Mucosa of stomach (tissue), 1 donor: ENCODE measurements at regions not wholly inside any gene's neighbourhood (a gene's known extent, or its start where the extent isn't known, plus 50 kb on each side); places are given as distances from the start of the nearest gene placed in this dataset.
"Not testable (repeated sequence)": the region's sequence is repeated elsewhere in the genome, so short reads cannot be mapped to it uniquely, and the experiment has no call there.

Experiments used
- H3K27me3 ChIP-seq: one replicate; pipeline ENCODE4 v1.7.0; 2013; ENCODE audit warnings: mild to moderate bottlenecking, low read length; ENCODE audit not compliant: control insufficient read depth, insufficient read depth
- H3K36me3 ChIP-seq: one replicate; pipeline ENCODE4 v1.7.0; 2013; ENCODE audit warnings: low read length; ENCODE audit not compliant: control insufficient read depth, insufficient read depth
- H3K4me1 ChIP-seq: one replicate; pipeline ENCODE4 v1.7.0; 2013; ENCODE audit warnings: mild to moderate bottlenecking, low read length; ENCODE audit not compliant: control insufficient read depth, insufficient read depth
- H3K4me3 ChIP-seq: one replicate; pipeline ENCODE4 v1.7.0; 2013; ENCODE audit warnings: low read length
- H3K9ac ChIP-seq: one replicate; pipeline ENCODE4 v1.7.0; 2013; ENCODE audit warnings: mild to moderate bottlenecking, low read length, moderate library complexity
- H3K9me3 ChIP-seq: one replicate; pipeline ENCODE4 v1.7.0; 2013; ENCODE audit warnings: mild to moderate bottlenecking, low read length, moderate library complexity; ENCODE audit not compliant: control insufficient read depth
- donor health status: Pancreatic carcinoma.

DNA sequence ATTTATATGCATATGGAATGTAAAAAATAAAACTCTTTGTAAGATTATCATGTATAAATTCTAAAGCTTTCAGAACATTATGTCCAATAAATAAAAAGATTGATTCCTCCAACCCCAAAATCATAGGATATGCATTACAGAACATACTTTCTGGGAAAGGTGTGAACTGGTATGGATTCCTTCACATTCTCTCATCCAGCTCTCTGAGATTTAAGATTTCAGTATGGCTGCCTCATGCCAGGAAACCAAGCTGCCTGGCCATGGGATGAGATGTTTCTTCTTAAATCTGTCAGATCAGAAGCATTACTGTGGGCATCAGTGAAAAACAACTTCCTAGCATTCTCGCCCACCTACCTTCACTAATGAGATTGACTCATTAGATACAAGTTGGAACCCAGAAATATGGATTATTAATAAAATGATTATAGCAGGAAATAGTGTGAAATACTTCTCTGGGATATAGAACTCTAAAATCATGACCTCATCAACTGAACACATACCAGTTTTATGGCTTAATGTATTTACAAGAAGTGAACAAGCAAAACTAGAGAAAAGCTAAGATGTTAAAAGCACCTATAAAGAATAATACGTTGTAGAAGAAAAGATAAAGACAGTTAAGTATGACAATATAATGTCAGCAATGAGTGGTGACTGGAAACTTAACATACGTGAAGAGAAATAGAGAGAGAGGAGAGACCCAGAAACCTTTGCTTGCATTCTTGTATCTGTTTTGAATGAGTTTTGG lies 171.6 kb upstream of the PHACTR1 start:
- H3K4me1 ChIP-seq = peaks cover 7% of the 10 kb centered on the region
- no peaks in the 10 kb centered on the region for H3K36me3 ChIP-seq
- no peak overlapping the region for H3K4me3 ChIP-seq
- H3K27me3 ChIP-seq = peaks cover 4% of the 10 kb centered on the region
- no peak overlapping the region for H3K9ac ChIP-seq
- no peaks in the 10 kb centered on the region for H3K9me3 ChIP-seq

DNA sequence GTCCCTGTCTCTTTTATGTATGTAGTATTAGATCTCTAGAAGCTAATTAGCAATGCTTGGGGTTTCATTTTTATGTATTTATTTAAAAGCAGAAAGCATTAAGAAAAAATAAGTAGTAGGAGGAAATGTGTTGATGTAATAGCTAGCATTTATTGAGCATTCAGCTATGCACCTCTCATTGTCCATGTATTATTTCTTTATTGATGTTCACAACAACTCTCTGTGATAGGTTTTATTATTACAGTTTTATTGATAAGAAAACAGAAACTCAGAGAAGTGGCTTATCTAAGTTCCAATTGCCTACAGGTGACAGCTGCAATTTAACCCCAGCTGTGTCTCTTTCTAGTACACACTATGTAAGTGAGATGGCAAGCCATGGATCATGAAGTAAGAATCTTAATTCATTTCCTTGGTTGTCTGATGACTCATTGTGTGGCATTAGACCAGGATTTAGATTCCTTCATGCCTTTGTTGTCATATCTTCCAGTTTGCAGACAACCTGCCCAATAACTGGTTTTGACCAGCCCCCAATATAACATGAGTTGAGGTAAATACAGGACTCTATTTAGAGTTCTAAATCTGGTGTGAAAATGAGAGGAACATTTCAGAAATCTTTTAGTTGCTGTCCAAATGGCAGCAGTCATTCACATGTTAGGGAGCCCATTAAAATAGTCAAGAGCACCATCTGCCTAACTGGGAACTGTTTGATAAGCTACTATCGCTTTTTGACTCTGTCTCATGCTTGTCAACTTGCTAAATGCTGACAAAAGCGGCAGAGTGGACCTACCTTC lies 170.8 kb upstream of the PHACTR1 start:
- H3K9ac ChIP-seq = no peak overlapping the region
- H3K4me1 ChIP-seq = peaks cover 7% of the 10 kb centered on the region

DNA sequence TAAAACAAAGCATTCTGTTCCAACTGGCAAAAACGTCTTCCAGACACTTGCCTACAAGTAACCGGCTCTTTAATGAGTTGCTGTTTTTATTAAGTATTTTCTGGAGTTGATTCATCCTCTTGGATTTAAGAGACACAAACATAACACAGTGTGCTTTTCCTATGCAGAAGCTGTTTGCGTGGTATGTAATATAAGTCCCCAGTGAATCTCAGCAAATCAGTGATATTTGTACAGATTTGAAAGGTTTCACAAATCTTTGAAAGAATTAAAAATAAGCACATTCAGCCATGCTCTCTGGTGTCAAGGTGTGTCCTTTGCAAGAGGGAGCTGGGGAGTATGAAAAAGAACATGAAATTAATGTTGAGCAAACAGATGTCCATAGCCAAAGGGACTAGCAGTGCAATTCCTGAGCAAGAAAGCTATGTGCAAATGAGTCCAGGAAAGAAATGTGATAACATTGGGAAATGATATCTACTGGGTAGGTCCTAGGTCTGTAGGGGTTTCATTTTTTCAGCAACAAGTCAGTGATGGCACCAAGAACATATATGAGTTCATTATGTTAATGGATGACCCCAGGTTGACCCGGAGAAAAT lies 170.1 kb upstream of the PHACTR1 start:
- peaks cover 4% of the 10 kb centered on the region for H3K27me3 ChIP-seq
- no peaks in the 10 kb centered on the region for H3K36me3 ChIP-seq
- H3K9ac ChIP-seq = no peak overlapping the region
- H3K4me1 ChIP-seq = peaks cover 7% of the 10 kb centered on the region
- no peaks in the 10 kb centered on the region for H3K9me3 ChIP-seq
- H3K4me3 ChIP-seq = no peak overlapping the region

More for the DNA sequence above, 170.8 kb upstream of the PHACTR1 start:
- H3K4me3 ChIP-seq = no peak overlapping the region
- H3K27me3 ChIP-seq = peaks cover 4% of the 10 kb centered on the region
- no peaks in the 10 kb centered on the region for H3K36me3 ChIP-seq
- H3K9me3 ChIP-seq = no peaks in the 10 kb centered on the region

DNA sequence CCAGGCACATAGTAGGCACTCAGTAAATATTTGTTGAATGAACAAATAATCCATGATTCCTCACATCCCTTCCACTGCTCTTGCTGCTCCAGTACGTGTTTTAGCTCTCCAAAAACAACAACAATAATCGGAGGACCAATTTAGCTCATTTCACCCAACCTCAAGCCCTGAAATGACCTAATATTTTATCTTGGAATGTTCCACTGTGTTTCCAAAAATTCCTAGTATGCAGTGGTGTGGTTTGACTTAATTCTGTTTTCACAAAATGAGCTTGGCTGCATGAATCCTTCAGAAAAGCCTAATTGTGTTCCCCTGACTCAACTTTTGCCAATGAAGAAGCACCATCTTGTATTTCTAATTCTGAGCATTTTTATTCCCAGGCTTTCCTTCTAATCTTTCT lies 168.0 kb upstream of the PHACTR1 start:
- Histone ChIP-seq H3K27me3 (peaks cover 4% of the 10 kb centered on the region), H3K36me3 (no peaks in the 10 kb centered on the region), H3K4me3 (no peak overlapping the region), H3K9me3 (no peaks in the 10 kb centered on the region), H3K4me1 (peaks cover 7% of the 10 kb centered on the region), H3K9ac (no peak overlapping the region)

DNA sequence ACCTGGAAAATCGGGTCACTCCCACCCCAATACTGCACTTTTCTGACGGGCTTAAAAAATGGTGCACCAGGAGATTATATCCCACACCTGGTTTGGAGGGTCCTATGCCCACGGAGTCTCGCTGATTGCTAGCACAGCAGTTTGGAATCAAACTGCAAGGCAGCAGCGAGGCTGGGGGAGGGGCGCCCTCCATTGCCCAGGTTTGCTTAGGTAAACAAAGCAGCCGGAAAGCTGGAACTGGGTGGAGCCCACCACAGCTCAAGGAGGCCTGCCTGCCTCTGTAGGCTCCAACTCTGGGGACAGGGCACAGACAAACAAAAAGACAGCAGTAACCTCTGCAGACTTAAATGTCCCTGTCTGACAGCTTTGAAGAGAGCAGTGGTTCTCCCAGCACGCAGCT lies 167.1 kb upstream of the PHACTR1 start:
- not testable (repeated sequence) for H3K27me3 ChIP-seq, H3K36me3 ChIP-seq, H3K9ac ChIP-seq, H3K4me3 ChIP-seq, H3K9me3 ChIP-seq, H3K4me1 ChIP-seq

DNA sequence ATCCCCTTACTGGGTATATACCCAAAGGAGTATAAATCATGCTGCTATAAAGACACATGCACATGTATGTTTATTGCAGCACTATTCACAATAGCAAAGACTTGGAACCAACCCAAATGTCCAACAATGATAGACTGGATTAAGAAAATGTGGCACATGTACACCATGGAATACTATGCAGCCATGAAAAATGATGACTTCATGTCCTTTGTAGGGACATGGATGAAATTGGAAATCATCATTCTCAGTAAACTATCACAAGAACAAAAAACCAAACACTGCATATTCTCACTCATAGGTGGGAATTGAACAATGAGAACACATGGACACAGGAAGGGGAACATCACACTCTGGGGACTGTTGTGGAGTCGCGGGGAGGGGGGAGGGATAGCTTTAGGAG lies 161.7 kb upstream of the PHACTR1 start:
- not testable (repeated sequence) for H3K9ac ChIP-seq, H3K4me3 ChIP-seq, H3K4me1 ChIP-seq, H3K27me3 ChIP-seq, H3K9me3 ChIP-seq, H3K36me3 ChIP-seq

DNA sequence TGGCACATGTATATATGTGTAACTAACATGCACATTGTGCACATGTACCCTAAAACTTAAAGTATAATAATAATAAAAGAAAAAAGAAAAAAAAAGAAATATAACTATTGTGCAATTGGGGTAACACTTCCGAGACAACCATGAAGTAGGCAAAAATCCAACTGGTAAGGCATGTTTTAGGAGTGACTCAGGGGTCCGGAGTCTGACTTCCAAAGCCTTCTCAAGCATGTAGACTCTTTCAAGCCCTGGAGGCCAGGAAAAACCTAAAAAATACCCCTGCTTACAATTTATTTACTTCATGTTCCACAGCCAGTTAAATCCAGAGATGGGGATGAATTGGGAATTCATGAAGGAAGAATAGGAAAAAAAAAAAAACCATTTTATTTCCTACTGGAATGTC lies 161.3 kb upstream of the PHACTR1 start:
- Histone ChIP-seq H3K4me3 (no peak overlapping the region), H3K9ac (no peak overlapping the region), H3K36me3 (no peaks in the 10 kb centered on the region), H3K9me3 (no peaks in the 10 kb centered on the region), H3K27me3 (no peaks in the 10 kb centered on the region), H3K4me1 (no peaks in the 10 kb centered on the region)

DNA sequence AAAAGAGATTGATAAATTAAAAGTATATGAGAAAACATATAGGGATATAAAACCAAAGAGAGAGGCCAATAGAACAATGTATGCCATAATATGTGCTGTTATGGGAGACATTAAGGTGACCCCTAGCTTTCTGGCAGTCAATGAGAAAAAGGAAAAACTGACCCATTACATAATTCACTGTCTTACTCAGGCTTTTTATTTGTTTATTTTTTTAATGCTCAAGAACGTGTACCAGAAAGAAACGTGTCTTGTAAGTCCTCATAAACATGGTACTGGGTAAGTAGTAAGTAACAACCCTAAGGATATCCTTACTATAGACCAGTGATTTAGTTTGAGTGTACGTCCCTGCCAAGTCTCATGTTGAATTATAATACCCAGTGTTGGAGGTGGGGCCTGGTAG lies 160.8 kb upstream of the PHACTR1 start:
- Histone ChIP-seq H3K4me1 (no peaks in the 10 kb centered on the region), H3K36me3 (no peaks in the 10 kb centered on the region), H3K27me3 (no peaks in the 10 kb centered on the region), H3K9ac (no peak overlapping the region), H3K9me3 (no peaks in the 10 kb centered on the region), H3K4me3 (no peak overlapping the region)

DNA sequence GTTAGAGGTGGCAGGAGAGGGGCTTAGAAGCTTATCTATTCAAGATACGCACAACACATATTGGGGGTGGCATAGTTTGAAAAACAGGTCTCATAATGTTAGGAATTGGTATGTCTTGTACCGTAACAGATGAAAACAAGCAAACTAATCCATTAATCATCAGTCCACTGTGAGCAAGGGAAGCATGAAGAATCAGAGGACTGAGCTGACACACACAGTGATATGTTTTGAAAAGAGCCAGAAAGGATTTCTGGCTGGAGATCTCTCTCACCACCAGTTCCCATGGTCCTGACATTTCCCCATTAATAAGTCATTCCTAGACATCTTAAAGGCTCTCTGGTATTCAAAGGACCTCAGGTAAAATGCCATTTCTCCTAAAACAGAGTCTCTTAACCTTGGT lies 158.8 kb upstream of the PHACTR1 start:
- Histone ChIP-seq H3K36me3 (no peaks in the 10 kb centered on the region), H3K4me1 (no peaks in the 10 kb centered on the region), H3K27me3 (no peaks in the 10 kb centered on the region), H3K4me3 (no peak overlapping the region), H3K9me3 (no peaks in the 10 kb centered on the region), H3K9ac (no peak overlapping the region)

DNA sequence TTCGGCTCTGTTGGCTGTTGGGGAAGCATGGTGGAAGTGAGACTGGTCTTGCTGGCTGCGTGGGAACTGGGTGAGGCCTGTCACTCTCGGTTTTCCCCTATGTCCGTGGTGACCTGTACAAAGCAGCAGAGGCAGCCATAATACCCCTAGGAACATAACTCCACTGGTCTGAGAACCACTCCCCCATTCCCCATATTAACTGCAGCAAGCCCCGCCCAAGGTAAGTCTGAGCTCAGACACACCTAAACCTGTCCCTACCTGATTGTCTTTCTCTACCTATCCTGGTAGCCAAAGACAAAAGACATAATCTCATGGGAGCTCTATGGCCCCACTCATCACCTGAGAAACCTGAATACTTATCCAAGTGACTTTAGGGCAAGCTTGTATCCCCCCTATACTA lies 156.3 kb upstream of the PHACTR1 start:
- Histone ChIP-seq H3K4me1 (no peaks in the 10 kb centered on the region), H3K36me3 (no peaks in the 10 kb centered on the region), H3K9me3 (no peaks in the 10 kb centered on the region), H3K27me3 (no peaks in the 10 kb centered on the region), H3K9ac (no peak overlapping the region), H3K4me3 (no peak overlapping the region)

DNA sequence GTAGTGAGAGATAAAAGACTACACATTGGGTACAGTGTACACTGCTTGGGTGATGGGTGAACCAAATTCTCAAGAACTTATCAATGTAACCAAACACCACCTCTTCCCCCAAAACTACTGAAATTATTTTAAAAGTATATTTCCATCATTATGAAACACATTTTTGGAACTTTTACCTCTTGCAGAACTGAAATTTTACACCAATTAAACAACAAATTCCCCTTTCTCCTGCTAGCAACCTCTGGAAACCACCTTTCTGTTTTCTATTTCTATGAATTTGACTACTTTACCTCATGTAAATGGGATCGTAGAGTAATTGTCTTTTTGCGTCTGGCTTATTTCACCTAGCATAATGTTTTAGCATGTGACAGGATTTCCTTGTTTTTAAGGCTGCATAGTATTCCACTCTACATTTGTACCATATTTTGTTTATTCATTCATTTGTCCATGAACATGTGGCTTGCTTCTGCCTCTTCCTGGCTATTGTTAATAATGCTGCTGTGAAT lies 149.9 kb upstream of the PHACTR1 start:
- H3K9me3 ChIP-seq = no peaks in the 10 kb centered on the region
- H3K4me1 ChIP-seq = no peaks in the 10 kb centered on the region
- no peaks in the 10 kb centered on the region for H3K36me3 ChIP-seq
- no peak overlapping the region for H3K4me3 ChIP-seq
- H3K9ac ChIP-seq = no peak overlapping the region
- H3K27me3 ChIP-seq = no peaks in the 10 kb centered on the region

DNA sequence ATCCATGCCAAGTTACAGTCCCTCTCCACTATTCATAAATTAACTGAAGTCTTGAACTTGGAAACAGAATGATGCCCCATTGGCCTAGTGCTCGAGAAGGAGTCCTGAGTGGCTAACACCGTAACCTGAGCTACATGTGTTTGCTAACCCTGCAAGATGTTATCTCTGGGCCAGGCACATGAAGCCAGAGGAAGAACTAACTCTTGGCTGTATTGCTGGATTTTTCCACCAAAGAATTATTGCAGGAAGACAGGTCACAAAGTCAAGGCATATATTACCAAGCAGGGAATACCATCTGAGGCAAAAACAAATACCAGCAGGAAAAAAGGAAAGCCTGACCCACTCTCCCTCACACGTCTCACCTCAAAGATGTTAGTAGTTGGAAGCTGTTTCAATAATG lies 148.9 kb upstream of the PHACTR1 start:
- no peak overlapping the region for H3K4me3 ChIP-seq
- H3K36me3 ChIP-seq = no peaks in the 10 kb centered on the region
- H3K9me3 ChIP-seq = no peaks in the 10 kb centered on the region
- H3K9ac ChIP-seq = no peak overlapping the region
- no peaks in the 10 kb centered on the region for H3K27me3 ChIP-seq
- H3K4me1 ChIP-seq = no peaks in the 10 kb centered on the region
